Suprapubic skin (tissue), 4 donors: ENCODE measurements at regions not wholly inside any gene's neighbourhood (a gene's known extent, or its start where the extent isn't known, plus 50 kb on each side); places are given as distances from the start of the nearest gene placed in this dataset.

Experiments used
- DNase-seq, 2 donors: peaks; one replicate each; pipeline ENCODE4 v3.0.0-alpha.2; 2019; ENCODE audit warnings: low spot score in 2 of 2
- H3K27ac ChIP-seq: fragments of 200-600 bp; sonication (generic); one replicate; pipeline ENCODE4 v1.5.1; 2019
- H3K27me3 ChIP-seq: fragments of 200-600 bp; sonication (generic); one replicate; pipeline ENCODE4 v1.5.1; 2019
- H3K36me3 ChIP-seq: fragments of 200-600 bp; sonication (generic); one replicate; pipeline ENCODE4 v1.5.1; 2019
- H3K4me1 ChIP-seq: fragments of 200-600 bp; sonication (generic); one replicate; pipeline ENCODE4 v1.5.1; 2019
- H3K4me3 ChIP-seq: fragments of 200-600 bp; sonication (generic); one replicate; pipeline ENCODE4 v1.5.1; 2019; ENCODE audit warnings: mild to moderate bottlenecking
- H3K9me3 ChIP-seq: fragments of 200-600 bp; sonication (generic); one replicate; pipeline ENCODE4 v1.5.1; 2019
- EP300 ChIP-seq: sonication (generic); formaldehyde crosslinking; IDR thresholded peaks from one replicate; pipeline ENCODE4 v1.6.1; 2017; ENCODE audit warnings: antibody characterized with exemption
- POLR2A ChIP-seq, 2 donors: fragments of 450-650 bp; IDR thresholded peaks; one replicate each; pipeline ENCODE4 v1.6.1; 2017; ENCODE audit warnings: antibody characterized with exemption in 2 of 2, mild to moderate bottlenecking in 2 of 2, moderate library complexity in 2 of 2
- POLR2AphosphoS5 ChIP-seq, 3 donors: sonication (generic); formaldehyde crosslinking; IDR thresholded peaks; one replicate each; pipeline ENCODE4 v1.6.1; 2017; ENCODE audit warnings: antibody characterized with exemption in 3 of 3
- WGBS: methylation state at CpG from one replicate; pipeline ENCODE4 v1.1.5; 2018; 5-methylcytosine and 5-hydroxymethylcytosine counted together
- TF ChIP-seq, protein P1 (sequence below), 2 donors: fragments of 200-600 bp in 1 of 2; fragments of 450-650 bp in 1 of 2; sonication (generic) in 1 of 2; IDR thresholded peaks; one replicate each; pipeline ENCODE4 v1.5.1; 2016 to 2019; ENCODE audit warnings: antibody characterized with exemption in 2 of 2, mild to moderate bottlenecking in 1 of 2, moderate library complexity in 1 of 2

DNA sequence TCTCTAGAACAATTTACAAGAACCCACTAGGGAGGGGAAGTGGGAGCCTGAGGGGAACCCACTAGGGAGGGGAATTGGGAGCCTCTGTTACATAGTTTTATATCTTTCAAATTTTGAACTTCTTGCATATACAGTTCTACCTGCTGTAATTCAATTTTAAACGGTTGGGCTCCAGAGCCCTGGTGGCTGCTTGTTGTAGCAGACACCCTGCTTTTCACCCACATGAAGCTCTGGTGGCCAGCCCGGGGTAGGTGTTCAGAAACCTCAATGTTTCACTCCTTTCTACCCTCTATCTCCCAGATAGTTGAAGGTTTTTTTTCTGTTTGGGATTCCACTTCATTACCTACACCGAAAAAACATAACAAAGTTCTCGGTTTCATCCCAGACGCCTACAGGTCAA is 124.4 kb downstream of the TMEM174 start:
- DNase-seq: no peak
- H3K27ac ChIP-seq: no peak overlapping the region
- TF ChIP-seq POLR2A (IDR thresholded peaks at IDR 0.05) (no peak), EP300 (no peak), POLR2AphosphoS5 (IDR thresholded peaks at IDR 0.05) (no peak)
- TF ChIP-seq, protein P1, sequence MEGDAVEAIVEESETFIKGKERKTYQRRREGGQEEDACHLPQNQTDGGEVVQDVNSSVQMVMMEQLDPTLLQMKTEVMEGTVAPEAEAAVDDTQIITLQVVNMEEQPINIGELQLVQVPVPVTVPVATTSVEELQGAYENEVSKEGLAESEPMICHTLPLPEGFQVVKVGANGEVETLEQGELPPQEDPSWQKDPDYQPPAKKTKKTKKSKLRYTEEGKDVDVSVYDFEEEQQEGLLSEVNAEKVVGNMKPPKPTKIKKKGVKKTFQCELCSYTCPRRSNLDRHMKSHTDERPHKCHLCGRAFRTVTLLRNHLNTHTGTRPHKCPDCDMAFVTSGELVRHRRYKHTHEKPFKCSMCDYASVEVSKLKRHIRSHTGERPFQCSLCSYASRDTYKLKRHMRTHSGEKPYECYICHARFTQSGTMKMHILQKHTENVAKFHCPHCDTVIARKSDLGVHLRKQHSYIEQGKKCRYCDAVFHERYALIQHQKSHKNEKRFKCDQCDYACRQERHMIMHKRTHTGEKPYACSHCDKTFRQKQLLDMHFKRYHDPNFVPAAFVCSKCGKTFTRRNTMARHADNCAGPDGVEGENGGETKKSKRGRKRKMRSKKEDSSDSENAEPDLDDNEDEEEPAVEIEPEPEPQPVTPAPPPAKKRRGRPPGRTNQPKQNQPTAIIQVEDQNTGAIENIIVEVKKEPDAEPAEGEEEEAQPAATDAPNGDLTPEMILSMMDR (IDR thresholded peaks at IDR 0.05): no peak
- H3K9me3 ChIP-seq: no peaks in the 10 kb centered on the region
- peaks cover 78% of the 10 kb centered on the region for H3K27me3 ChIP-seq
- H3K36me3 ChIP-seq: no peaks in the 10 kb centered on the region
- peaks cover 27% of the 10 kb centered on the region for H3K4me1 ChIP-seq
- 59% methylated on average over 5 of the region's 5 CpGs for WGBS
- H3K4me3 ChIP-seq: no peak overlapping the region

DNA sequence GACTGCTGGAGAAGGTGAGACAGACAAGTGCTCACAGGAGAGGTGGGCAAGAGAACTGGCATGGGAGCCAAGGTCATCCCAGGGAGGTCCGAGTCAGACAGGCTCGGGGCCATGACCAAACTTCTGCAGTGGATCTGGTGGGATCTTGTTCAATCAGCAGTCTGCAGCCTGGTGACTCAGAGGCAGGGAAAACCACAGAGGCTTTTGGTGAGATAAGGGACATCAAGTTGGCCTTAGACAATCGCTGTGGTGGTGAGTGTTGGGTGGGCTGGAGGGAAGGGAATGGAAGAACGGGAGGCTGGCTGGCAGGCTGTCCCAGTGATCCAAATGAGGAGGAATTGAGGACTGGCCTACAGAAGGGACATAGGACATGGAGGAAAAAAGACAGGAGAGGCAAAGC is 123.8 kb downstream of the TMEM174 start:
- TF ChIP-seq, protein P1 (IDR thresholded peaks at IDR 0.05): no peak
- no peak for TF ChIP-seq POLR2A (IDR thresholded peaks at IDR 0.05)
- no peak for TF ChIP-seq EP300
- TF ChIP-seq POLR2AphosphoS5 (IDR thresholded peaks at IDR 0.05): no peak
- 61% methylated on average over 4 of the region's 4 CpGs for WGBS

DNA sequence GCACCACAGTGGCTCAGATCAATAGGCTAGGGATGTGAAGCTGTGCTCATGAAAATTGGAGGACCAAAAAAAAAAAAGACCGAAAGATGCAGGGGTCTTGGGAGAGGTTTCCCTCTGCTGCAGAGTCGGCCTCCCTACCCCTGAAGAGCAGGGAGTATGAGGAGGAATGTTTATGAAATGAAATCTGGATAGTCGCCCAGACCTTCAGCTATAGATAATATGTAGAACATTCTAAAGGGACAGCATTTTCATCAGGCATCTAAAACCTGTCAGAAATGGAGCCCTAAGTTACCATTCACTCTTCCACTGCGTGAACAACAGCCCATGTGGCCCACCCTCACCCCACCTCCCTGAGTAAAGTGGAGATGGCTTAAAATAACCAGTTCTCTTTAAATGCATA is 122.9 kb downstream of the TMEM174 start:
- H3K9me3 ChIP-seq: no peaks in the 10 kb centered on the region
- H3K36me3 ChIP-seq: no peaks in the 10 kb centered on the region
- WGBS: 75% methylated on average over 4 of the region's 4 CpGs
- no peak for DNase-seq
- H3K27ac ChIP-seq: no peak overlapping the region
- no peak overlapping the region for H3K4me3 ChIP-seq
- TF ChIP-seq EP300 (no peak), POLR2A (IDR thresholded peaks at IDR 0.05) (no peak), POLR2AphosphoS5 (IDR thresholded peaks at IDR 0.05) (no peak)
- TF ChIP-seq, protein P1 (IDR thresholded peaks at IDR 0.05): no peak
- peaks cover 22% of the 10 kb centered on the region for H3K4me1 ChIP-seq
- H3K27me3 ChIP-seq: peaks cover 63% of the 10 kb centered on the region

More for the DNA sequence above, 123.8 kb downstream of the TMEM174 start:
- no peak overlapping the region for H3K27ac ChIP-seq
- no peak overlapping the region for H3K4me3 ChIP-seq
- H3K9me3 ChIP-seq: no peaks in the 10 kb centered on the region
- no peaks in the 10 kb centered on the region for H3K36me3 ChIP-seq
- DNase-seq: no peak
- H3K27me3 ChIP-seq: peaks cover 71% of the 10 kb centered on the region
- H3K4me1 ChIP-seq: peaks cover 27% of the 10 kb centered on the region

DNA sequence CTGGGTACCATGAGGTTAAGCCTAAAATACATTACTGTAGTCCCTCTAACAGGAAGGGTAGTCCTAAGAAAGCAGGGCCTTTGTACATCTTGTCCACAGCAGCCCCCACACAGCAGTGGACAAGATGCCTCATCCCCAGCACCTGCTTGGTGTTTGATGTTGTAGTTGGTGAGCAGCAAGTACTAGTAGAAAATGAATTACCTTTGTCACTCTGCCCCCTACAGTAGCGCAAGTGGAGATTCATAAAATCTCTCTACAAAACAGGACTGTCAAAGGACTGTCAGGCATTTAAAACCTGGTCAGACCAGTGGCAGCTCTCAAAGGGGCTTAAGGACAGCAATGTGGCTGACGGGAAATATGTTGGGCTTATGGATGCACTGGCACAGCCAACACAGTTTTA is 122.5 kb downstream of the TMEM174 start:
- peaks cover 58% of the 10 kb centered on the region for H3K27me3 ChIP-seq
- H3K36me3 ChIP-seq: no peaks in the 10 kb centered on the region
- peaks cover 22% of the 10 kb centered on the region for H3K4me1 ChIP-seq
- no peak overlapping the region for H3K27ac ChIP-seq
- no peak overlapping the region for H3K4me3 ChIP-seq
- WGBS: 73% methylated on average over 2 of the region's 2 CpGs
- no peak for DNase-seq
- TF ChIP-seq EP300: no peak
- no peaks in the 10 kb centered on the region for H3K9me3 ChIP-seq

DNA sequence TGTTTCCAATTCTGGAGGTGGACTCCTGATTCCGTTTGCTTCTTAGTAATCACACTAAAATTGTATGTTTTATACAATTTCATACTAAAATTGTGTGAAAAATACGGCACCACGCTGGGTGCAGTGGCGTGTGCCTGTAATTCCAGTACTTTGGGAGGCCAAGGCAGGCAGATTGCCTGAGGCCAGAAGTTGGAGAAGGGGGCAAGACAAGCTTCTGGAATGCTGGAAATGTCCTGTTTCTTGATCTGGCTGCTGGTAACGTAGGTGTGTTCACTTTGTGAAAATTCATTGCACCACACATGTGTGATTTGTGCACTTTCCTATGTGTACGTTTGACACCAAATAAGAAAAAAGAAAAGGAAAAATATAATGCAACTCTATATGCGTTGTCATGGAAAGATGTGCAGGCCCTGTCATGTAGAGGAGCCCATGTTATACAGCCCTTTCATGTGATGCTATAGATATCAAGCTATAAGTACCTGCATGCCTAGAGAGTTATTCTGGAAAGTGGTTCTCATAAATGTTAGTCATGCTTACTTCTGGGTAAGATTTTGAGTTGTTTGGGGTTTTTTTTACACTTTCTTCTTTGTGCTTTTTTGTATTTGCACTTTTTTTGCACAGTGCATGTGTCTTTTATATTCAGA is 119.9 kb downstream of the TMEM174 start:
- no peak for TF ChIP-seq POLR2AphosphoS5 (IDR thresholded peaks at IDR 0.05)
- TF ChIP-seq EP300: no peak
- no peak for TF ChIP-seq POLR2A (IDR thresholded peaks at IDR 0.05)
- TF ChIP-seq, protein P1 (IDR thresholded peaks at IDR 0.05): no peak
- no peak for DNase-seq
- no peak overlapping the region for H3K27ac ChIP-seq
- H3K27me3 ChIP-seq: peaks cover 37% of the 10 kb centered on the region
- no peaks in the 10 kb centered on the region for H3K9me3 ChIP-seq
- 60% methylated on average over 7 of the region's 7 CpGs for WGBS
- H3K4me1 ChIP-seq: no peaks in the 10 kb centered on the region
- H3K36me3 ChIP-seq: no peaks in the 10 kb centered on the region
- no peak overlapping the region for H3K4me3 ChIP-seq

DNA sequence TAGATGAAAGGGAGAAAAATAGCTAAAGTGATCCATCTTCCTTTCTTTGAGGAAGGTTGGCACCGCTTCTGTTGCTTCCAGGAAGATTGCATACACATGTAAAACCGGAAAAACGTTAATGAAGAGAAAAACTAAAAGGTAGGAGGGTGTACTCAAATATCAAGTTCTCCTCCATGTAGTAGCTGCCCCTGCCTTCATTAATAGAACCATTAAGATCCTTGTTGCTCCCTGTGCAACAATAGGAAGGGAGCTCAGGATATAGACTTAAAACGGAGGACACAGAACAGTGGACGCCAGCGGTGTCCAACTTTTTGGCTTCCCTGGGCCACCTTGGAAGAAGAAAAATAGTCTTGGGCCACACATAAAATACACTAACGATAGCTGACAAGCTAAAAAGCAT is 118.9 kb downstream of the TMEM174 start:
- Histone ChIP-seq H3K36me3 (no peaks in the 10 kb centered on the region), H3K27me3 (peaks cover 26% of the 10 kb centered on the region), H3K9me3 (no peaks in the 10 kb centered on the region), H3K27ac (no peak overlapping the region), H3K4me3 (no peak overlapping the region), H3K4me1 (no peaks in the 10 kb centered on the region)
- no peak for DNase-seq
- TF ChIP-seq EP300 (no peak), POLR2AphosphoS5 (IDR thresholded peaks at IDR 0.05) (no peak), POLR2A (IDR thresholded peaks at IDR 0.05) (no peak)
- TF ChIP-seq, protein P1 (IDR thresholded peaks at IDR 0.05): no peak
- WGBS: 72% methylated on average over 7 of the region's 7 CpGs
